GM13977 (cell line): ENCODE measurements at regions not wholly inside any gene's neighbourhood (a gene's known extent, or its start where the extent isn't known, plus 50 kb on each side); places are given as distances from the start of the nearest gene placed in this dataset.

Experiments used
- DNase-seq: peaks from one replicate; pipeline ENCODE4 v3.0.0; 2012; ENCODE audit warnings: low spot score
- in situ Hi-C: fragments of 300-500 bp; cut with MboI; formaldehyde crosslinking; loops from one replicate; pipeline ENCODE4 v1.12.0; 2022; ENCODE audit warnings: low sequenced_read_pairs, low pct_unique_long_range_greater_than_20kb, mixed read lengths, inconsistent platforms; ENCODE audit not compliant: unreplicated experiment
- TF ChIP-seq, protein P1 (sequence below): IDR thresholded peaks from 2 replicates; pipeline ENCODE4 v1.5.1; 2012; ENCODE audit warnings: mild to moderate bottlenecking, control low read depth; ENCODE audit not compliant: insufficient read depth; ENCODE audit errors: extremely low read depth, missing control alignments

GRCh38 chr2:129904532-129905446 is 74.7 kb upstream of the RAB6C start:
- in situ Hi-C loops = no loop called here
- TF ChIP-seq, protein P1, sequence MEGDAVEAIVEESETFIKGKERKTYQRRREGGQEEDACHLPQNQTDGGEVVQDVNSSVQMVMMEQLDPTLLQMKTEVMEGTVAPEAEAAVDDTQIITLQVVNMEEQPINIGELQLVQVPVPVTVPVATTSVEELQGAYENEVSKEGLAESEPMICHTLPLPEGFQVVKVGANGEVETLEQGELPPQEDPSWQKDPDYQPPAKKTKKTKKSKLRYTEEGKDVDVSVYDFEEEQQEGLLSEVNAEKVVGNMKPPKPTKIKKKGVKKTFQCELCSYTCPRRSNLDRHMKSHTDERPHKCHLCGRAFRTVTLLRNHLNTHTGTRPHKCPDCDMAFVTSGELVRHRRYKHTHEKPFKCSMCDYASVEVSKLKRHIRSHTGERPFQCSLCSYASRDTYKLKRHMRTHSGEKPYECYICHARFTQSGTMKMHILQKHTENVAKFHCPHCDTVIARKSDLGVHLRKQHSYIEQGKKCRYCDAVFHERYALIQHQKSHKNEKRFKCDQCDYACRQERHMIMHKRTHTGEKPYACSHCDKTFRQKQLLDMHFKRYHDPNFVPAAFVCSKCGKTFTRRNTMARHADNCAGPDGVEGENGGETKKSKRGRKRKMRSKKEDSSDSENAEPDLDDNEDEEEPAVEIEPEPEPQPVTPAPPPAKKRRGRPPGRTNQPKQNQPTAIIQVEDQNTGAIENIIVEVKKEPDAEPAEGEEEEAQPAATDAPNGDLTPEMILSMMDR = no peak
- no peak for DNase-seq

DNA sequence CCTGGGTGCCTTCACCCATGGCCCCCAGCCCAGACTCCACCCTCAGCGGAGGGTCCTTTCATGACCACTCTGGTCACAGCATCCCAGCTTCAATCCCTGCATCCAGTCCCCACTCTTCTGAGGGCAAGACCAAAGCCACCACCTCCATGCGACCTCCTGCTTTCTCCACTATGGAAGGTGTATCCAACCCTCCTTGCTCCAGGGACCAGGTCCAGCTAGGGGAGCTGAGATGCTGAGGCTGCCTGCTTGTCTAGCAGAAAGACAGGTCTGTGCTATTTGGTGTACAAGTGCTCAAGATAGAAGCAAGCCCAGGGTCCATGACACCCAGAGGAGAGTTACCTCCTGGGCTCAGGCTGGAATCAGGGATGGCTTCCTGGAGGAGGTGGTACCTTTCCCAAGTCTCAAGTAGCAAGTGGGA is 73.8 kb upstream of the RAB6C start:
- in situ Hi-C loops = no loop called here
- no peak for DNase-seq
- TF ChIP-seq, protein P1 = no peak

DNA sequence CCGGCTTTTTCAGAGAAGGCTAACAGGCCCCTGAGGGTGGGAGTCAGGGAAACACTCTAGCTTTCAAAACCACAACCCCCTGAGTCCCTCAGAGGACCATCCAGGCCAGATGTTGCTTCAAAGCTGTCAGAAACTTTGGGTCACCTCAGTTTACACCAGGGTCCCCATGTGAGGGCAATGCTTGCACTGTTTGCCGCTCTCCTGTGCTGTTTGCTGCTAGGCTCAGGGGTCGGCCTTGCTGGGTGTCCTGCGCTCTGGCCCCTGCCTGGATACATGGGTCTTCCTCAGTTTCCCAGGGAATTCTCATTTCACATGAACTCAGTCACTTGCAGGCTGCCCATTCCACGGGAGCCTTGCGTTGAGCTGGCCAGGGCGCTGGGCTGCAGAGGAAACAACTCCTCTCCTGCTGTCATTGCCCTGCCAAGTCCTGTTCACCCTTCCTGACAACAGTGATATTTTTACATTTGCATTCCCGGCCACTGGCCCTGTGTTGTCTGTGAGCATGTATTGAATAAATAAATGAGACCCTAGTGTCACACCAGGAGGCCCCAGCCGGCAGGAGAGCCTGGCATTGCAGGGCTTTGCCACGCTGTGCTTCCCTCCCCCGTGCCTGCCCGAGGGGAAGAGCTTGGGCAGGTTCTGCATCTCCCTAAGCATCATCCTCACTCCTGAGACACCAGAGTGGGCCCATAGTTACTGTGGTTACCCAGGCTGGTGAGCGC is 73.2 kb upstream of the RAB6C start:
- in situ Hi-C loops = no loop called here

DNA sequence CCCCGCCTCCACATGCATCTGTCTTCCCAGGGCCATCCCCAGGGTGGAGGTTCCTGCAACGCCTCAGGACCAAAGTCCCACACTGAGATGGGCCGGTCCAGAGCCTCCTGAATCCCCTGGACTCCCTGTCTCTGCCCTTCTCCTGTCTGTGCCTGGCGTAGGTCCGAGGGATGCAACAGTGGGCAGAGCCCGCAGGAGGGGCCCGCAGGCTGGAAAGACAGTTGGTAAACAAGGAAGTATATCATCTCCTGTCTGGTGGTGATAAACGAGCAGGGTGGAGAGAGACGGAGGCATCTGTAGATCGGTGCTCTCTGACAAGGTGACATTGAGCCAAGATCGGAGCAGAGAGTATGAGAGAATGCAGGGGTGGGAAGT is 72.6 kb upstream of the RAB6C start:
- in situ Hi-C loops = no loop called here
- DNase-seq = no peak
- TF ChIP-seq, protein P1 = no peak

More for the DNA sequence above, 73.2 kb upstream of the RAB6C start:
- DNase-seq = no peak
- TF ChIP-seq, protein P1 = no peak

DNA sequence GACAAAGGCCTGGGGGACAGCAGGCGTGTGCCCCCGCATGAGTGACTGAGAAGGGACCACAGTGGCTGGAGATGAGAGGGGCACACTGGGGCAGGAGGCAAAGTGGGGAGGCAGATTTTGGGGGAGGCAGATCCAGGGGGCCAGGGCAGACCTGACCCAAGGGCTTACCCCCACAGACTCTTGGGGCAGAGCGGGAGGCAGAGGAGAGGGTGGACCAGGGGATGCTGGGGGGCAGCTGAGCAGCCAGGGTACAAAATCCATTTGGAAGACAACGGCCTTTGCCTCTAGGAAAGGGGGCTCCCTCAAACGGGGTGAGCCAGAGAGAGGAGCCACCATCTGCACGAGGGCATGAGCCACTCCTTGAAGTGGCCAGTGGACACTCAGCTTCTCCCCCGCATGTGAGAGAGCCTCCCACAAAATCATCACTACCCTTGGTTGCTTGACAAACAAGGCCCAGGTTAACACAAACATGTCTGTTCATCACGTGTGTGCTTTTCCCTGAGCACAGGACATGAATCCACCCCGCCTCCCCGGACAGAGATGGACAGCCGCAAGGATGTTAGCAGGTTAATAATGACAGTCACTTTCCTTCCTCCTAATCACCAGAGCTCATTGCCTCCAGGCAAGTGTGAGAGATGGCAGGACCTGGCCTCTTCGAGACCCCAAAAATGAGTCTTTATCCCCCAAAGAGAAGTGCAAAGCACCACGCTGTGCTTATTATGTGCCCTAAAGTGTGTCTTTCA is 72.0 kb upstream of the RAB6C start:
- in situ Hi-C loops = no loop called here
- TF ChIP-seq, protein P1 = no peak
- no peak for DNase-seq

GRCh38 chr2:129908721-129909373 is 70.6 kb upstream of the RAB6C start:
- DNase-seq = no peak

More at GRCh38 chr2:129908721-129909373, 70.6 kb upstream of the RAB6C start:
- TF ChIP-seq, protein P1 = no peak
- in situ Hi-C loops = no loop called here
